ENCODE measurements at regions not wholly inside any gene's neighbourhood (a gene's known extent, or its start where the extent isn't known, plus 50 kb on each side); places are given as distances from the start of the nearest gene placed in this dataset.
A peak's percentile ranks its signal among the peaks of the same experiment; 100 is the strongest.
"Not testable (repeated sequence)": the region's sequence is repeated elsewhere in the genome, so short reads cannot be mapped to it uniquely, and the experiment has no call there.

DNA sequence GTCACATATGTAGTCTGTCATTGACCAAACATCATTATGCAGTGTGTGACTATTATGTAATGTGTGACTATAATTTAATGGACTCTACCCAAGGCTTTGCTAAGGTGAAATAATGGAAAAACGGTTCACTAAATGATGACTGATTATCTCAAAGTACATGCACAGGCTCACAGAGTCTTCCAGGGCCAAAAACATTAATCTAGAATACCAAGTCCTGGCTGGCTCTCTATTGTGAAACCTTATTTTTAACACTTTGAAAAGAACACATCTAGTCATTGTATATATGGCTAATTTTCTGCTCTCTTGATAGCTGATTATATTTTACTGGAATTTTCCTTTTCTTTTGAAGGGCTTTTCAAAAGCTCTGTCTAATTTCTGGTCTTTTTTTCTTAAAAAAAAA is 102.9 kb upstream of the THUMPD2 start:
- no peaks in the 10 kb centered on the region for H3K9me3 ChIP-seq
- H3K27me3 ChIP-seq: no peaks in the 10 kb centered on the region
- H3K4me1 ChIP-seq: peaks cover 0 to 7% (median 0%) of the 10 kb centered on the region in 4 donors
- TF ChIP-seq EP300 (IDR thresholded peaks at IDR 0.05): no peak
- TF ChIP-seq, protein P1, sequence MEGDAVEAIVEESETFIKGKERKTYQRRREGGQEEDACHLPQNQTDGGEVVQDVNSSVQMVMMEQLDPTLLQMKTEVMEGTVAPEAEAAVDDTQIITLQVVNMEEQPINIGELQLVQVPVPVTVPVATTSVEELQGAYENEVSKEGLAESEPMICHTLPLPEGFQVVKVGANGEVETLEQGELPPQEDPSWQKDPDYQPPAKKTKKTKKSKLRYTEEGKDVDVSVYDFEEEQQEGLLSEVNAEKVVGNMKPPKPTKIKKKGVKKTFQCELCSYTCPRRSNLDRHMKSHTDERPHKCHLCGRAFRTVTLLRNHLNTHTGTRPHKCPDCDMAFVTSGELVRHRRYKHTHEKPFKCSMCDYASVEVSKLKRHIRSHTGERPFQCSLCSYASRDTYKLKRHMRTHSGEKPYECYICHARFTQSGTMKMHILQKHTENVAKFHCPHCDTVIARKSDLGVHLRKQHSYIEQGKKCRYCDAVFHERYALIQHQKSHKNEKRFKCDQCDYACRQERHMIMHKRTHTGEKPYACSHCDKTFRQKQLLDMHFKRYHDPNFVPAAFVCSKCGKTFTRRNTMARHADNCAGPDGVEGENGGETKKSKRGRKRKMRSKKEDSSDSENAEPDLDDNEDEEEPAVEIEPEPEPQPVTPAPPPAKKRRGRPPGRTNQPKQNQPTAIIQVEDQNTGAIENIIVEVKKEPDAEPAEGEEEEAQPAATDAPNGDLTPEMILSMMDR (IDR thresholded peaks at IDR 0.05): no peak
- no peak for TF ChIP-seq POLR2A (IDR thresholded peaks at IDR 0.05)
- no peak for TF ChIP-seq POLR2AphosphoS5 (IDR thresholded peaks at IDR 0.05)
- 47 to 71% (median 60%) methylated on average over 1 of the region's 1 CpG for WGBS, 5 donors
- no peak overlapping the region for H3K4me3 ChIP-seq
- peak overlapping the region in 1 of 5 donors; percentile 43 for H3K27ac ChIP-seq
- intact Hi-C loops (cut with DNase I; ENCODE audit: low total_unique reads): no loop called here
- DNase-seq: no peak
- H3K36me3 ChIP-seq: no peaks in the 10 kb centered on the region

DNA sequence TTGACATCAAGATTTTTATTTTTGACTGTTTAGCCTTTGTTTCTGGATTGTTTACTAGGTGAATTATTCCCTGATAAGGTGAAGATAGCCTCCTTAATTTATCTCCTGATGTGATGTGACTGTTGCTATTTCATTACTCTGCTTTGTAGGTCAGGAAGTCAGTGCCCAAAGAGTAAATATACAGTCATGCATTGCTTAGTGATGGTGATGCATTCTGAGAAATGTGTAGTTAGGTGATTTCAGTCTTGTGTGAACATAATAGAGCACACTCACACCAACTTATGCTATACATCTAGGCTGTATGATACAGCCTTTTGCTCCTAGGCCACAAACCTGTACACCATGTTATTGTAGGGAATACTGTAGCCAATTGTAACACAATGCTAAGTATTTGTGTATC is 102.4 kb upstream of the THUMPD2 start:
- Histone ChIP-seq H3K27me3 (no peaks in the 10 kb centered on the region), H3K27ac (peak overlapping the region in 1 of 5 donors; percentile 43), H3K36me3 (no peaks in the 10 kb centered on the region), H3K4me3 (no peak overlapping the region), H3K4me1 (peaks cover 0 to 7% (median 0%) of the 10 kb centered on the region in 4 donors), H3K9me3 (no peaks in the 10 kb centered on the region)
- DNase-seq: no peak
- TF ChIP-seq POLR2AphosphoS5 (IDR thresholded peaks at IDR 0.05) (peak in 1 of 3 donors; percentile 13), POLR2A (IDR thresholded peaks at IDR 0.05) (no peak)
- intact Hi-C loops (cut with DNase I; ENCODE audit: low total_unique reads): no loop called here

DNA sequence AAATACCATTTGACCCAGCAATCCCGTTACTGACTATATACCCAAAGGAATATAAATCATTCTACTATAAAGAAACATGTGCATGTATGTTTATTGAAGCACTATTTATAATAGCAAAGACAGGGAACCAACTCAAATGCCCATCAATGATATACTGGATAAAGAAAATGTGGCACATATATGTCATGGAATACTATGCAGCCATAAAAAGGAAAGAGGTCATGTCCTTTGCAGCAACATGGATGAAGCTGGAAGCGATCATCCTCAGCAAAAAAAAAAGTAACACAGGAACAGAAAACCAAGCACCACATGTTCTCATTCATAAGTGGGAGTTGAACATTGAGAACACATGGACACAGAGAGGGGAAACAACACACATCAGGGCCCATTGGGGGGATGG is 99.9 kb upstream of the THUMPD2 start:
- 77 to 96% (median 90%) methylated on average over 2 of the region's 2 CpGs for WGBS, 5 donors
- H3K4me1 ChIP-seq: peaks cover 0 to 16% (median 0%) of the 10 kb centered on the region in 4 donors
- H3K9me3 ChIP-seq; H3K27ac ChIP-seq; H3K36me3 ChIP-seq; H3K27me3 ChIP-seq; DNase-seq; intact Hi-C loops (cut with DNase I; ENCODE audit: low total_unique reads); H3K4me3 ChIP-seq: not testable (repeated sequence)

DNA sequence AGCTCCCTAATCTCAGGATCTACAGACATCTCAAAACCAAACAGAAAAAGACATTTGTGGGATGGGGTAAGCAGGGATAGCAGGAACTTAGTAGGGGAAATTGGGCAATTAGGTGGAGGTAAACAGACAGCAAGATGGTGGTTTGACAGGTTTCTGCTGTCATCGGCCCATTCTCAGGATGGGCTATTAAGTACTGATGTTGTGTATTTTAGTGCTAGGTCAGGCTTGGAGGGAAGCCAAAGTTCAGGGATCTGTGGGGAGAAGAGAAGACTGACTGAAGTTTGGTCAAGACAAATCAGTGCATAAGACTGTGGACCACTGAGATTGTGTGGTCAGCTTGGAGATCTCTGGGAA is 96.8 kb upstream of the THUMPD2 start:
- Histone ChIP-seq H3K27me3 (no peaks in the 10 kb centered on the region), H3K36me3 (no peaks in the 10 kb centered on the region), H3K4me3 (no peak overlapping the region), H3K27ac (peak overlapping the region in 2 of 5 donors; percentile 44 to 60), H3K9me3 (no peaks in the 10 kb centered on the region), H3K4me1 (peaks cover 0 to 8% (median 0%) of the 10 kb centered on the region in 4 donors)
- TF ChIP-seq, protein P1 (IDR thresholded peaks at IDR 0.05): no peak
- no peak for TF ChIP-seq POLR2A (IDR thresholded peaks at IDR 0.05)
- no peak for TF ChIP-seq EP300 (IDR thresholded peaks at IDR 0.05)
- TF ChIP-seq POLR2AphosphoS5 (IDR thresholded peaks at IDR 0.05): no peak
- intact Hi-C loops (cut with DNase I; ENCODE audit: low total_unique reads): no loop called here
- DNase-seq: no peak
- WGBS, 5 donors: 63 to 75% (median 68%) methylated on average over 1 of the region's 1 CpG

DNA sequence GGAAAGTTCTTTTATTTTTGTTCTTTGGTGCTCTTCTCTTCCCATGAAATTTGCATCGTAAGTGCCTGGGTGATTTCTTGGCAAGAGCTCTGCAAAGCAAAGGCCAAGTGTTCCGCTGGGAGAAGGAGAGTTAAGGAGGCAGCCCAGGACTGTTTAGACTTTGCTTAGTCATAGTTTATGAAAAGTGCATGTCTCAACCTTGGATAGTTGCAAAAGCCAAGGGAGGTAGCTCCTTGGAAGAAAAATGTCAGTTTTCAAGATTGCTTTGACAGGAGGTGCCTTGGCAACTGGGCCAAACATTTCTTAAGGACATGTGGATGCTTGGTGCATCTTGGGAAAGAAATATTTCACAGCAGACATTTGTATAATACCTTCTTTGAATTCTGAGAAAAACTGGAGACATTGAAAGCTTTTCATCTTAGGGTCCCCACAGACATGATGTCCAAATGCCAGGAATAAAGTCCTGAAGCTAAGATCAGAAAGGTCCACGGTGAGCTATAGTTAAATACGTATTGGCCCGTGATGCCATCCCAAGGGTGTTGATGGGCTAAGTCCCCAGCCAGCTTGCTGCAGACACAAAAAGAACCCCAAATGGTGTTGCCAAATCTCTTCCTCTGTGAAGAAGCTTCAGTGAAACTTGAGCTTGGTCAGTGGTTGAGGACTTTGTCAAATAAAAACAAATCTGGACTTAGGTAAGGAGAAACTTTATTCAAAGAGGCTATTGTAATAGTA is 96.3 kb upstream of the THUMPD2 start:
- TF ChIP-seq POLR2AphosphoS5 (IDR thresholded peaks at IDR 0.05): peak; percentile 9 to 80 (median 76)
- no peak for TF ChIP-seq POLR2A (IDR thresholded peaks at IDR 0.05)
- DNase-seq: peak in 1 of 2 donors; percentile 66
- peaks cover 0 to 8% (median under 1%) of the 10 kb centered on the region in 4 donors for H3K4me1 ChIP-seq
- H3K9me3 ChIP-seq: no peaks in the 10 kb centered on the region
- WGBS, 5 donors: 56 to 63% (median 60%) methylated on average over 5 of the region's 5 CpGs
- H3K36me3 ChIP-seq: no peaks in the 10 kb centered on the region
- no peak overlapping the region for H3K4me3 ChIP-seq
- intact Hi-C loops (cut with DNase I; ENCODE audit: low total_unique reads): no loop called here
- H3K27me3 ChIP-seq: no peaks in the 10 kb centered on the region
- peak overlapping the region in 3 of 5 donors; percentile 13 to 60 (median 44) for H3K27ac ChIP-seq

DNA sequence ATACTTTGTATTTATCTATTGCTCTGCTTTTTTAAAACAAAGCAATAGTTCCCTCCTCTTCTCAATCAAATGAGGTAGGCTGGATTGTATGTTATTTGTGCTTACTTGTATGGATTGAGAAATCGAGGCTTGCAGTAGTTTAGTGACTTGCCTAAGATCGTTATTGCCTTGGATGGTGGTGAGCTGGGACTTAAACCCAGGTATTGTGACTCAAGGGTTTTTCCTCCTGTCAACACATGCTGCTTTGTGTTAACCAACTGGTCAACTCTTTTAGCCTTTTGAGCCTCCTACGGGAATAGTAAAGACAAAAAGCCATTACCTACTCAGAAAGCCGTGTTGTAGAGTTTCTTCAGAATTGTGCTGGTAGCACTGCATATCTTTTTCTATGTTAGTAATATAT is 95.2 kb upstream of the THUMPD2 start:
- 89 to 96% (median 92%) methylated on average over 4 of the region's 4 CpGs for WGBS, 5 donors
- no peaks in the 10 kb centered on the region for H3K36me3 ChIP-seq
- H3K9me3 ChIP-seq: no peaks in the 10 kb centered on the region
- TF ChIP-seq POLR2AphosphoS5 (IDR thresholded peaks at IDR 0.05) (no peak), EP300 (IDR thresholded peaks at IDR 0.05) (no peak), POLR2A (IDR thresholded peaks at IDR 0.05) (no peak)
- TF ChIP-seq, protein P1 (IDR thresholded peaks at IDR 0.05): no peak
- peaks cover 0 to 8% (median 3%) of the 10 kb centered on the region in 4 donors for H3K4me1 ChIP-seq
- H3K4me3 ChIP-seq: no peak overlapping the region
- no peak for DNase-seq
- H3K27me3 ChIP-seq: no peaks in the 10 kb centered on the region
- intact Hi-C loops (cut with DNase I; ENCODE audit: low total_unique reads): no loop called here
- no peak overlapping the region for H3K27ac ChIP-seq

Data from stomach (tissue), 8 donors.